GM23248 (cell line): ENCODE measurements at regions not wholly inside any gene's neighbourhood (a gene's known extent, or its start where the extent isn't known, plus 50 kb on each side); places are given as distances from the start of the nearest gene placed in this dataset.

Experiments used
- DNase-seq: peaks from one replicate; pipeline ENCODE4 v3.0.0-alpha.2; 2015
- H2AFZ ChIP-seq: fragments of 200-600 bp; sonication (generic); 2 replicates; pipeline ENCODE4 v1.6.1; 2016; ENCODE audit warnings: antibody characterized with exemption
- H3F3A ChIP-seq: fragments of 200-600 bp; sonication (generic); 2 replicates; pipeline ENCODE4 v1.6.1; 2016; ENCODE audit warnings: mild to moderate bottlenecking, antibody characterized with exemption, mixed run types; ENCODE audit not compliant: insufficient read depth
- H3K27ac ChIP-seq: fragments of 200-600 bp; sonication (generic); 2 replicates; pipeline ENCODE4 v1.5.1; 2016; ENCODE audit warnings: mild to moderate bottlenecking
- H3K27me3 ChIP-seq: fragments of 200-600 bp; sonication (generic); replicated peaks from 2 replicates; pipeline ENCODE4 v1.6.1; 2016; ENCODE audit warnings: mild to moderate bottlenecking; ENCODE audit not compliant: insufficient read depth
- H3K36me3 ChIP-seq: fragments of 200-600 bp; sonication (generic); 2 replicates; pipeline ENCODE4 v1.6.1; 2016; ENCODE audit warnings: low read depth, mild to moderate bottlenecking
- H3K4me1 ChIP-seq: fragments of 200-600 bp; sonication (generic); 2 replicates; pipeline ENCODE4 v1.6.1; 2016; ENCODE audit warnings: mild to moderate bottlenecking; ENCODE audit not compliant: insufficient read depth
- H3K4me2 ChIP-seq: fragments of 200-600 bp; sonication (generic); one replicate; pipeline ENCODE4 v1.6.1; 2016; ENCODE audit warnings: mild to moderate bottlenecking; ENCODE audit not compliant: unreplicated experiment
- H3K4me3 ChIP-seq: fragments of 200-600 bp; sonication (generic); 2 replicates; pipeline ENCODE4 v1.5.1; 2016; ENCODE audit warnings: mild to moderate bottlenecking
- H3K79me2 ChIP-seq: fragments of 200-600 bp; sonication (generic); 2 replicates; pipeline ENCODE4 v1.6.1; 2016; ENCODE audit warnings: mild to moderate bottlenecking; ENCODE audit not compliant: insufficient read depth
- H3K9ac ChIP-seq: fragments of 200-600 bp; sonication (generic); 2 replicates; pipeline ENCODE4 v1.6.1; 2016; ENCODE audit warnings: mild to moderate bottlenecking
- H3K9me2 ChIP-seq: fragments of 200-600 bp; sonication (generic); 2 replicates; pipeline ENCODE4 v1.6.1; 2016; ENCODE audit warnings: mixed run types, mild to moderate bottlenecking, moderate library complexity; ENCODE audit not compliant: insufficient read depth
- H3K9me3 ChIP-seq: fragments of 200-600 bp; sonication (generic); one replicate; pipeline ENCODE4 v1.6.1; 2017; ENCODE audit warnings: low read depth
- H4K20me1 ChIP-seq: fragments of 200-600 bp; sonication (generic); 2 replicates; pipeline ENCODE4 v1.6.0; 2016; ENCODE audit not compliant: insufficient read depth
- EZH2 ChIP-seq: fragments of 200-600 bp; sonication (generic); IDR thresholded peaks from 2 replicates; pipeline ENCODE4 v1.6.1; 2018; ENCODE audit warnings: antibody characterized with exemption, mild to moderate bottlenecking; ENCODE audit not compliant: insufficient read depth, poor library complexity, severe bottlenecking
- EZH2phosphoT487 ChIP-seq: fragments of 200-600 bp; sonication (generic); IDR thresholded peaks from 2 replicates; pipeline ENCODE4 v1.6.1; 2018; ENCODE audit warnings: antibody characterized with exemption, moderate library complexity, mild to moderate bottlenecking, low read depth; ENCODE audit not compliant: insufficient read depth
- WGBS, 2 experiments: methylation state at CpG; one replicate each; pipeline ENCODE4 v1.1.6; 2015 to 2017; ENCODE audit warnings: low lambda C conversion rate in 2 of 2, low coverage in 1 of 2; ENCODE audit errors: missing lambda C conversion rate in 2 of 2; 5-methylcytosine and 5-hydroxymethylcytosine counted together
- in situ Hi-C: fragments of 300-500 bp; cut with MboI; formaldehyde crosslinking; loops from 2 replicates; pipeline ENCODE4 v1.15.0; 2020

DNA sequence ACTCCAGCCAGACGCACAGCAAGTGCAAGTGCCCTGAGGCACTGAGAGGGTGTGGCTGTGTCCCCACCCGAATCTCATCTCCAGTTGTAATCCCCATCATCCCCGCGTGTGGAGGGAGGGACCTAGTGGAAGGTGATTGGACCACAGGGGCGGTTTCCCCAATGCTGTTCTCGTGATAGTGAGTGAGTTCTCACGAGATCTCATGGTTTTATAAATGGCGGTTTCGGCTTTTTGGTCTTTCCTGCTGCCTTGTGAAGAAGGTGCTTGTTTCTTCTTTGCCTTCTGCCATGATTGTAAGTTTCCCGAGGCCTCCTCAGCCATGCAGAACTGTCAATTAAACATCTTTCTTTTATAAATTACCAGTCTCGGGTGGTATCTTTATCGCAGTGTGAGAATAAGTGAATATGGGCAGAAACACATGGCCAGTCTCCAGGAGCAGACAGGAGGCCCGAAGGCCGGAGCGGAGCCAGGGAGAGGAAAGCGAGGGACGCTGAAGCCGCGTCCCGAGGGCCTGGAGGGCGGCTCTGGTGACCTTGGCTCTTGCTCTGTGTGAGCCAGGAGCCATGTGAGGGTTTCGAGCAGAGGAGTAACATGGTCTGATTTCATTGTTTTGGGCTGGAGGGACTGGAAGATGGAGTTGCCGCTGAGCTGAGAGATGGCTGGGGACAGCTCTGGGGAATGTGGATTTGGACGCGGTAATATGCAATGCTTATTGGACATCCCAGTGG is 76.0 kb upstream of the C1orf174 start:
- TF ChIP-seq EZH2 (no peak), EZH2phosphoT487 (no peak)
- Histone ChIP-seq H3K27me3 (no peaks in the 10 kb centered on the region), H3K79me2 (no peaks in the 10 kb centered on the region), H3K36me3 (no peaks in the 10 kb centered on the region), H3K27ac (no peak overlapping the region), H3K9ac (no peak overlapping the region), H3K9me3 (no peaks in the 10 kb centered on the region), H4K20me1 (no peaks in the 10 kb centered on the region), H3K4me3 (no peak overlapping the region), H3K9me2 (no peaks in the 10 kb centered on the region), H3K4me2 (no peak overlapping the region), H3K4me1 (no peaks in the 10 kb centered on the region), H3F3A (no peaks in the 10 kb centered on the region), H2AFZ (no peak overlapping the region)
- in situ Hi-C loops = no loop called here
- WGBS, 2 experiments = 45 to 51% methylated on average over 25 of the region's 25 CpGs
- no peak for DNase-seq

GRCh38 chr1:3976821-3977220 is 76.7 kb upstream of the C1orf174 start:
- TF ChIP-seq EZH2 = no peak
- TF ChIP-seq EZH2phosphoT487 = no peak
- no peaks in the 10 kb centered on the region for H3F3A ChIP-seq
- no peaks in the 10 kb centered on the region for H3K9me3 ChIP-seq
- no peaks in the 10 kb centered on the region for H3K27me3 ChIP-seq
- H3K36me3 ChIP-seq = no peaks in the 10 kb centered on the region
- no peak for DNase-seq
- no peaks in the 10 kb centered on the region for H4K20me1 ChIP-seq
- H3K4me1 ChIP-seq = no peaks in the 10 kb centered on the region
- H3K4me2 ChIP-seq = no peak overlapping the region
- no peak overlapping the region for H3K9ac ChIP-seq
- H3K79me2 ChIP-seq = no peaks in the 10 kb centered on the region
- H3K9me2 ChIP-seq = no peaks in the 10 kb centered on the region
- no peak overlapping the region for H2AFZ ChIP-seq
- WGBS, 2 experiments = 55 to 63% methylated on average over 22 to 23 of the region's 23 CpGs
- H3K4me3 ChIP-seq = no peak overlapping the region
- H3K27ac ChIP-seq = no peak overlapping the region
- in situ Hi-C loops = no loop called here

DNA sequence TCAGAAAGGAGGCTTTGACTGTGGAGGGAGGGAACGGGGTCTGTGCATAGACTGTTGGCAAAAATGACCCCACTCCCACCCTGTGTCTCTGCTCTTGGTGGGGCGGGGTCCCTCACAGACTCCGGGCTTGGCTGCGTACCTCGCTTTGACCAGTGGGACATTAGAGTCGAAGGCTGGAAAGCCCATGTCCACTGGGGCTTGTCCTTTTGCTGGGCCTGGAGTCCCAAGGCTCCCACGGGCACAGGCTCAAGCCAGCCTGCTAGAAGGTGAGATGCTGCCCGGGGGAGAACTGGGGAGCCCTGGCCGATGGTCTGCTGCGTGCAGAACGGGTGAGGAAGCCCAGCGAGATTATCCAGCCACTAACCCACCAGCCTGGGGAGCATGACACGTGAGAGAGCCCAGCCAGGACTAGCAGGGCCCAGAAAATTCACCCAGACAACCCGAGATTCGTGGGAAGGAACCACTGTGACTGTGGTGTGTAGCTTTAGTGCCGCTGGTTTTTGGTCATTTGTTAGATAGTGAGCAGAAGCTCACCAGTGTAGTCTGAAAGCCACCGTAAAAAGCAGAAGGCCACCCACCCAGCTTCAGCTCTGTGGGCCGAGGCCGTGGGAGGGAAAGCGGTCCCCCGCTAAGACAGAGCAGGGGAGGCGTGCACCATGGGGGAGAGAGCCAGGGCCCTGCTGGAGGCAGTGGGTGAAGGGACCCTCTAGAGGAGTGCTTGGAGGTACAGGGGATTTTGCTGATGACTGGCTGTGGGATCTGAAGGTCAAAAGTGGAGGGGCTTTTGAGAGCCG is 78.3 kb upstream of the C1orf174 start:
- DNase-seq = no peak
- no peak for TF ChIP-seq EZH2phosphoT487
- no peak for TF ChIP-seq EZH2
- in situ Hi-C loops = no loop called here
- no peaks in the 10 kb centered on the region for H3K9me3 ChIP-seq
- no peaks in the 10 kb centered on the region for H3K9me2 ChIP-seq
- no peaks in the 10 kb centered on the region for H3K36me3 ChIP-seq
- no peak overlapping the region for H3K9ac ChIP-seq
- H3K27ac ChIP-seq = no peak overlapping the region
- no peak overlapping the region for H3K4me2 ChIP-seq
- no peaks in the 10 kb centered on the region for H4K20me1 ChIP-seq
- no peaks in the 10 kb centered on the region for H3K79me2 ChIP-seq
- H3F3A ChIP-seq = no peaks in the 10 kb centered on the region
- H3K27me3 ChIP-seq = no peaks in the 10 kb centered on the region
- 53 to 56% methylated on average over 23 of the region's 23 CpGs for WGBS, 2 experiments
- H3K4me1 ChIP-seq = no peaks in the 10 kb centered on the region
- H3K4me3 ChIP-seq = no peak overlapping the region
- H2AFZ ChIP-seq = no peak overlapping the region

DNA sequence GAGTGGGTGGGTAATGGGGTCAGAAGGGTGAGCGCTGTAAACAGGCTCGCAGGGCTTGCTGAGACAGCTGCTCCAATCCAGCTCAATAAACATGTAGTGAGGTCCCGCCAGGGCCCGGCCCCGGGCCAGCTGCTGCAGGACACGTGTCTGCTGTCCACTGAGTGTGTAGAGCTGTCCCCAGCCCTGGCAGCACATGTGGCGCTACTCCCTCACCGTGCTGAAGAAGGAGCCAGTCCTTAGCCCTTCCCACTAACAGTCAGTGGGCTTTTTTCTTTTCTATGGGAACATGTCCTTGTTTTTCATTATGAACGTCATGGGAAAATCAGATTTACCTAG is 78.9 kb upstream of the C1orf174 start:
- H3K9me3 ChIP-seq = no peaks in the 10 kb centered on the region
- in situ Hi-C loops = no loop called here
- WGBS, 2 experiments = 31 to 41% methylated on average over 9 of the region's 9 CpGs
- H3K9ac ChIP-seq = no peak overlapping the region
- H3K27me3 ChIP-seq = no peaks in the 10 kb centered on the region
- no peak overlapping the region for H3K4me3 ChIP-seq
- H3K79me2 ChIP-seq = no peaks in the 10 kb centered on the region
- H4K20me1 ChIP-seq = no peaks in the 10 kb centered on the region
- H3F3A ChIP-seq = no peaks in the 10 kb centered on the region
- no peaks in the 10 kb centered on the region for H3K4me1 ChIP-seq
- H3K4me2 ChIP-seq = no peak overlapping the region
- H2AFZ ChIP-seq = no peak overlapping the region
- DNase-seq = no peak
- no peak overlapping the region for H3K27ac ChIP-seq
- H3K9me2 ChIP-seq = no peaks in the 10 kb centered on the region
- TF ChIP-seq EZH2 (no peak), EZH2phosphoT487 (no peak)
- no peaks in the 10 kb centered on the region for H3K36me3 ChIP-seq
